8988T (cell line): ENCODE measurements at regions not wholly inside any gene's neighbourhood (a gene's known extent, or its start where the extent isn't known, plus 50 kb on each side); places are given as distances from the start of the nearest gene placed in this dataset.

Source experiments
- DNase-seq: peaks from one replicate; pipeline ENCODE4 v3.0.0; 2011

DNA sequence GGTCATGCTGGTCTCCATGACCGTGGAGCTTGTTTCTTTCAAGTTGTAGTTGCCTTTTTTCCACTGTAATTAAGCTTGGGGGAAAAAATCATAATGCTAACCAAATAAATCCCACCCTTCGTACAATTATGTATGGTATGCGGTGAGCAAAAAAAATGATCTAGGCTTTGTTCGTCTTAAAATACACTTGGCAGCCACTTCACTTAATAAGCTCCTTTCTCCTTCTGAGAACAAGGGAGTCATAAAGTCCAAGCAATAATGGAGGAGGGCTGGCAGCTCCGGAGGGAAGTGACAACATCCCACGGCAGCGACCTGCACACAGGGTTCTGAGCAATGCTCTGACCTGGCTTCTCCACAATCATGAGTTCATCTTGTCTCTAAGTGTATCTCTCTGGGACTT lies 91.2 kb upstream of the KLHL29 start:
- no peak for DNase-seq

DNA sequence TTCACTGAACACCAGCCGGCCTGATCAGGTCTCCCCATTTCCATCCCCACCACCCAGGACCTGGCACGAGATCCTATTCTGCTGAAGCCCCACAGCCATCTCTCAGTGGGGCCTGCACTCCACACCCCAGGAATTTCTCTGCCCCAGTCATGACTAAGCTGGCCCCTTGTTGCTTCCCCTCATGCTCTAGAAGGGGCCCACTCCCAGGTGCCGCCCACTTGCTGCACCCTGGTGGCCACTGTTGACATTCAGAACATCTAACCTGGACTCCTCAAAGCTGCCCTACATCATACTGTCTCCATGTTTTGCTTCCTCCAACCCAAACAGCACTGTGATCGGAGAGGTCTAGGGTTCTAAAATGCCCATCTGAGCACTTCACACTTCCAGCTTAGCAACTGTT lies 90.7 kb upstream of the KLHL29 start:
- no peak for DNase-seq

DNA sequence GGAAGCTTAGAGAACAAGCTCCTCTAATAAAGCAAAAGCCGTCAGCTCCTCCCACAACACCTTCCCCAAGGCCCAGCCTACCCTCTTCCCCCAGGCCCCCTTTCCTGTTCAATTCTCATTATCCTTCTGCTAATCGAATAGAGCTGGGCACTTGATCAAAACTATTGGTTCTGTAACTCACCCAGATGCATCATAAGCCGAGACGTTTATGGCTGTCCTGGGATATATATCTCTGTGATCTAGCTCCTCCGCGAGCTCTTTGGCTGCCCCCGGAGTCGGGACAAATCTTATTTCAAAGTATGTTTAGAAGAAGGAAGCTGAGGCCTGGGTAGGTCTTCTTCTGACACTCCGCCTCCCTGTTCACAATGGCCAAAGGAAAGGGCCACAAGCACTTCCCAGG lies 88.3 kb upstream of the KLHL29 start:
- no peak for DNase-seq

DNA sequence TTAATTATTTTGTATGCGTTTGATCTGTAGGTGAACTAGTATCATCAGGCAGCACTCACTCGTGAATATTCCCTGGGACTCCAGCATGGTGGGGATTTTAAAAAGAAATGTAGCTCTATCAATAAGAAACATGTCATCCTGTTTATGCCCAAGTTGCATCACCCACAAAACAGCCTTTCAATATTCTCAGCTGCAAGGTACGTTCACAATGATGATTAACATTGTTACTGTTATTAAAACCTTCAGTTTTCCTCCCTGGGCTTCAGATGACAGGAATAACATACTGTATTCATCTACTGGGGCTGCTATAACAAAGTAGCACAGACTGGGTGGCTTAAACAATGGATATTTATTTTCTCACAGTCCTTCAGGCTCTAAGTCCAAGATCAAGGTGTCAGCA lies 87.9 kb upstream of the KLHL29 start:
- no peak for DNase-seq

DNA sequence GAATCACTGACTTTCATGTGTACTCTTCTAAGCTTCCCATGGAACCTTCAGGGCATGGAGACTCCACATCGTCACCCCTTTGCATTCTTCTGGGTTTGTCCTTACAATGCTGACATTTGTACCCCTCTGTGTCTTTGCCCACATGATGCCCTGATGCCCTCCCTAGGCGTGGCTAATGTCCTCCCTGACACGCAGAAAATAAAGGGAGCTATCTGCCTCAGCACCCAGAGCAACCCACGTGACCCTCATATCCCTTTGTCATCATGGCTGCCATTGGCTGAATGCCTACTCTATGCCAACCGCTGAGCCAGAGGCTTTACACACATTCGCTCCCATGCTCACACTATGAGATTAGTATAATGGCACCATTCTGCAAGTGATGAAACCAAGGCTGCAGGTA lies 86.4 kb upstream of the KLHL29 start:
- no peak for DNase-seq

DNA sequence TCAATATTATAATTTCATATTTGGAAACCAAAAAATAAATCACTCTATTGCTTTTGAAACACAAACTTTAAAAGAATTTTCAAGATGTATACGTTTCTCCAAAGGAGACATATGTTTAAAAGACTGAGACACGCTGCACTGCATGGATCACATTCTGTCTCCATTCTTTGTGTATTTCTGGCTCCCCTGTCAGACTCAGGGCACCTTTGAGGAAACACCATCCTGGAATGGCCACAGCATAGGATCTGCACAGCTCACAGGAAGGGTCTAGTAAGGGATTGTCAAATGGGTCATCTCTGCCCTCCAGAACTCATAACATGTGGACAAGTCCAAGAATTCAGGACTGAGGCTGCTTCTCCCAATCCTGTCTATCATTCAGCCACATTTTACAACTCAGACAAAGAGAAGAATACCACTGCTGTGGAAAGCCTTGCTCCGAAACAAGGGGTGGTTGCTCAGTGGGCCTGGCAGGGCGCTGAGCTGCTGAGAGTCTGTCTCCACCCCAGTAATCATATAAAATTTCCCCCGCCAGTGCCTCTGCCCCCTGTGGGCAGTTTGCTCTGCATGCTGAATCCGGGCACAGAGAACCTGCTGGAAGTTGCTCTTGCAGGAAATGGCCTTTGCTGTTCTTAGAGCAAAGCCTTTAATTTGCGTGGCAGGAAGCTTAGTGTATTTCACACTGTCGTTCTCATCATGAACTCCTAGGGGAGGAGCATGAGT lies 85.3 kb upstream of the KLHL29 start:
- DNase-seq, result no peak

DNA sequence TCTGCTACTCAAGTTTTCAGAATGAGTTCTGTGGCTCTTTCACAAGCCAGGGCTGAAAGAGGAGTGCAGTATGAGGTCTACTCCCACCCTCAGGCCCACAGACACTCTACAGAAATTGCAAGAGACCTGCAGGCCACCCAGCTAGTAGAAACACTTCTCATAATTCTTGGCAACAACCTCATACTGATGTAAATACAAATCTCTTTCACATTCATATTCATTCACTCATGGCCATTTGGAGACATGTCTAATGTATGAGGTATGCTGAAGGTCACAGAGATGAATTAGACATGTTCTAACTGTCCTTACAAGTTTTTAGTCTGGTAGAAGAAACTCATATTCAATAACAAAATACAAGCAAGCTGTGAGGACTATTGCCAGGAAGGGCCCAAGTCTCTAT lies 83.8 kb upstream of the KLHL29 start:
- DNase-seq, result no peak

DNA sequence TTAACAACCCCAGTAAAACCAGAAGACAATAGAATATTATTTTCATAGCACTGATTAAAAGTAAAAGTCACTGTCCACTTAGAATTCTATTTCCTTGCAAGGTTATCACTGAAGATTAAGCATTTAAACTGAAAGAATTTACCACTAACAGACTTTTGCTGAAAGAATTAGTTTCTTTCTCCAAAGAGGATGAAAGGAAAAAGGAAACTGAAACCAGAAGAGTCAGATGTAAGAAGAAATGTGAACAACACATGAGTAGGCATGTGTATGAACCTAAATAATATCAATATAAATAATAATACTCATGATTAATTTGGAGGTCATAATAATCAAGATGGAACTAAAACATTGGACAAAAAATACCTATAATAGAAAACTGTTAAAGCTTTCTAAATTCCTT lies 82.4 kb upstream of the KLHL29 start:
- no peak for DNase-seq

DNA sequence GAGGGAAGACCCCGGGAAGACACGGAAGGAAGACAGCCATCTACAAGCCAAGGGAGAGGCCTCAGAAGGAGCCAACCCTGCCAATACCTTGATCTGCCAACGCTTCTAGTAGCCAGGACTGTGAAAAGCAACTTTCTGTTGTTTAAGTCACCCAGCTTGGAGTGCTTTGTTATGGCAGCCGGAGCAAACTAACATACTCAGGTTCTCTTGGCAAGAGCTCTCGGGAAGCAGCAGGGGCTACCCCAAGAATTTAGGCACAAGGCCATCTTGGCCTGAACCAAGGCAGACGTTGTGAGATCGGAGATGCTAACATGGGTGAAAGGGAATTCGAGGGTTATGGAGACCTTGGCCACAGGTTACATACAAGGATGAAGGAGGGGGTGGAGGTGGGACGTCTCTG lies 78.6 kb upstream of the KLHL29 start:
- no peak for DNase-seq

DNA sequence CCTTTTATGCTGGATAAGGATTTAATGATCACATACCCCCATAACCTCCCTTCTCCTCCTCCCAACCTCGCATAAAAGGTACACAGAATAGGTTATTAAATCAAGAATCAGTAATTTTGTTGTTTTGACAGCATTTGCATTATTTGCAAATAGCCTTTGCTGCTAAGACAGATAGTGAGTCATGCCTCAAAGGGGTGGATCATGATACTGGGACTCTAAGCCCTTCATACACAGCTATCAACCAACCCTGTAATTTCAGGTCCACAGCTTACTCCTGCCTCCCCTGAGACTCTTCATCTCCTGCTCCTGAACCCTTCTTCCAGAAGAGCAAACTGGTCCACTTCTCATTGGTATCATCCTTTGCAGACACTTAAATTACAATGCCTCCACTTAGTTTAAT lies 73.8 kb upstream of the KLHL29 start:
- no peak for DNase-seq

DNA sequence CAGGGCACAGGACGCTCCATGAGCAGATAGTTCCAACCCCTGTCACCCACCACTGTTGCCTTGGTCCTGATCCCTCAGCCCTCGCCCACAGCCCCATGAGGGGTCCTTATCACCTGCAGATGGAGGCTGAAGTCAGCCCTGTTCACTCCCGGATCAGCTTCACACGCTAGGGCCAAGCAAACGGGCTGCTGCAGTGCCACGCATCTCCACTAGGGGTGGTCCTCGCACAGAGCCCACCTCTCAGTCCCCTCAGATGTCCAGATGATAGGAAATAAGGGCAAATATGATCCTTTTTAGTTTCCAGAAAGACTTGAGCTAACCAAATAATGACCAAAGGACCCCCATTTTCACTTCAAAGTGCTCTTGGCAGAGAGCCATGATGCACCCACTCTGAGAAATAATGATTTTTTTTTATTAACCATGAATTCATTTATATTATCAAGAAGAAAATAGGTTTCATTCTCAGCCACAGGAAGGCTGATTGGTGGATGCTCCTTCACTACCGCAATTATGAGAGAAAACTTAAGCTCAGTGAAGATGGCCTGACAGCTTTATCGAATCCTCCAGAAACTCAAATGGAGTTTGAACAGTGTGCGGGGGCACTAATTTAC lies 71.9 kb upstream of the KLHL29 start:
- DNase-seq, result peak; percentile 45

DNA sequence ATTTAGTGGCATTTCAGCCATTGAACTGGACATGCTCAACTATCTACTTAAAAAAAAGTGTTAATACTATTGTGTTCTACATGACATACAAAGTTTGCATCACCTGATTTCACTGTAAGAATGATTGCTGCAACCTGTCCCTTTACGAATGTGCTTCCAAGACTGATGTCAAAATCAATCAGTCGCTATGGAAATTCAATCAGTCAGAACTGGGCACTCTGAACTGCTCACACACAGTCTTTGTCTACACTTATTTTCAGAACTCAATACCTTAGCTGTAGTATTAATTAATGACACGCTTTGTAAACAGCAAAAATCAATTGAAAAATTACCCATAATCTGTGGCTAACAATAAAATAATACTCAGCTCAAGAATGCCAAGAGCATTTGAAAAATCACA lies 70.3 kb upstream of the KLHL29 start:
- DNase-seq, result no peak

DNA sequence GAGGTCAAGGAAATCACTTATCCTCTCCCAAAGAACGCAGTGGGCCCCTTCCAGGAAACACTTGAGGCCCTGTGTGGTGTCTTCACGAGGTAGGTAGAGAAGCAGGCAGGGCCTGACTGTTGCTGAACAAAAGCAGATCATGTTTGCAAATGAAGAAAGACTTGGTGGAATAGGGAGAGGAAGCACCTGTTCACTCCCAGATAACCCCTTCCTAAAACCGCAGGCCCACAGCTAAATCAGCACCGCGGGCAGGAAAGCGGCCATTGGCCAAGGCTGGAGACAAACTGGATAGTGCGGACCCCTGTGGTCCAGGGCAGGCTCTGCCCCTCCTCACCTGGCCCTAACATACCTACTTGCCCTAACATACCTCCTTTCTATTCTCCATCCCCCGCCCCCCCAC lies 64.9 kb upstream of the KLHL29 start:
- no peak for DNase-seq

DNA sequence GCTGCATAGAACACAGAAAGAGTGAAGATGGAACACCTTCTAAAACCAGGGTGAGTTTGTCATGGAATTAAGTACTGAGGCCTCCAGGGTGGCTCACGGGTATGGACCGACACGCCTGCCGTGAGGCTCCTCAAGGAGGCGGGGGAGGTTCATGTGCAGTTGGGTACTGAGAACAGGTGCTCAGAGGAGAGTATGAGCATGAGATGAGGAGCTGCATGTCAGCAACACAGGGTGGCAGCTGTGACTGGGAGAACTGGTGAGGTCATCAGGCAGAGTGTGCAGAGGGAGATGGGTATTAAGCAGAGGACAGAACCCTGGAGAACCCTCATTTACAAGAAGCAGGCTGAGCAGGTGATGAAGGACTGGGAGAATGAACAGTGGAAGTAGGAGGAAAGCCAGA lies 63.2 kb upstream of the KLHL29 start:
- DNase-seq, result no peak

DNA sequence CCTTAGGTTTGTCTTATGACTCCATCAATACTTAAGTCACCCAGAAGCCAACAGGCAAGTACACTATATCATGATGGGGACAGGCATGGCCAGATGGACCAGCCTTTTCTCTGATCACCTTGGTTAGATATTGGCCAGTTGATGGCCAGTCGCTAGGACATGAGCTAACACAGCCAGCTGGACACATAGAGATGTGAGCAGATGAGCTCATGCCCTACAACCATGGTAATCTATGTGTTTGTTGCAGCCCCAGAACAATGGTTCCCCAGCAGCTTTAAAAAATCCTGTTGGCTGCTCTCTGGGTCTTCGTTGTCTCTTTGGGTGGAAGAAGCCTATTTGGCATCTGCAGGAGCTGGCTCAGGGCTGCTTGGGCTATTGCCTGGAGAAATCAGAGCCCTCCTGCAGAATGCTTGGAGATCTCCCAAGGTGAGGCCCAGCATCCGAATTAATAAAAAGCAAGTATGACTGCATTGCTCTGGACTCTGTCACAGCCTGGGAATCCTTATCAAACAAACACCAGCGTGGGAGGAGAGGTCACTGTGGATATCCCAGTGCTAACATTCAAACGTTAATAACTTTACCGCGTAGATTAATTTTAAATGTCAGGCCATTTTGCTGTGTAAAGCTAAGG lies 62.3 kb upstream of the KLHL29 start:
- DNase-seq, result no peak

DNA sequence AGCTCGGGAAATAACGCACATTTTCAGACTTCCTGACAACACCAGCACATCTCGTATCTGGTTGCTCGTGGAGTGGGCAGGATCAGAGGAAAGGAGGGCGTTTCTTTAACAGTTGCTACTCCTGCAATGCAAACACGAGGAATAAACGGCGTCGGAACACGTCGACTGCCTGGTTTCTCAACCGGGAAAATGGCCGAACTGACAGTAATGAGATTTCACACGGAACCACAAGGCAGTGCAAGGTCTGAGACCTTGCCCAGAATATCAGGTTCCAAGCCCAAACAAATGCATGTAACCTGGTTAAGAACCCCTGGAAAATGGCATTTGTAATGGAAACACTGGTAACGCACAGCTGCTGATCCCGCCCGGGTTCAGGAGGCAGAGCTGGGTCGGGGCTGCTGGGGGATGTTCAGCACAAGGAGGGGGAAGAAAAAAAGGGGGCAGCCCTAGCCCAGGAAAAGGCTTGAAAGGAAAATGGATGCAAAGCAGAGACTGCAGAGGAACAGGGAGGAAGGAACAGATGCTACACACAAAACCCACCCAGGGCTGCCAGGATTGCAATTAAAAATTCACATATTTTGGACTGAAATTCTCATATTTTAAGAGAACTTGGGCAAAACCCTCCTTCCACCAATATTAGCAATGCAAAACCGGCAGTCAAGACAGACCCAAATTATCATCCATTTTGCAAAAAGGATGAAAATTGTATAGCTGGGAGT lies 61.6 kb upstream of the KLHL29 start:
- no peak for DNase-seq

DNA sequence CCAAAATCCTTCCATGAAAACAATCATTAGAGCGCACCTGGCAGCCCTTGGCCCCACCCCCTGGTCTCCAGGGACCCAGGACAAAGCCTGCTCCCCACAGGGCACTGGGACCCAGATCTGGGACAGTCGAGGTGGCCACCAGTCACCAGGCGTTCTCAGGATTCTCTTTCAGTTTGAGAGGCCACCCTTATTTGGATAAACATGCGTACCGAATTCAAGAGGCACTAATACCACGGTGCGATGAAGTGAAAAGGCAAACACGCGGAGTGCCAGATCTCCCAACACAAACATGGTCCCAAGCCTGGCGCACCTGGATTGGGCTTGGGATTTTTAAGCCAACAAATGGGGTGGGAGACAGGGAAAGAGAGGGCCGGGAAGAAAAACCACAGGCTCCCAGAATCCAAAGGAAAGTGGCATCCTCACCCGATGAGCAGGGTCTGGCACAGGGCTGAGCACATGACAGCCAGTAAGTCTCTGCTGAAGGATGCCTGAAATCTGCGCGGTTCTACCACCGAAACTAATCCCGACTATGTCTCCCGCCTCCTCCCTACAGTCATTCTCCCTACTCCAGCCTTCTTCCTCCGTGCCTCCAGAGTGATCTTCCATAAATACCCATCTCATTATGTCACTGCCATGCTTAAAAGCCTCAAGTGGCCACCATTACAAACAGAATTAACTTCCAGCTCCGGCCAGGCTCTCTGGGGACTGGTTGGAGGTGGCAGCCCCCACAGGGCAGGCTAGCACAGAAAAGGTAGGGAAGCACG lies 60.9 kb upstream of the KLHL29 start:
- DNase-seq, result no peak

DNA sequence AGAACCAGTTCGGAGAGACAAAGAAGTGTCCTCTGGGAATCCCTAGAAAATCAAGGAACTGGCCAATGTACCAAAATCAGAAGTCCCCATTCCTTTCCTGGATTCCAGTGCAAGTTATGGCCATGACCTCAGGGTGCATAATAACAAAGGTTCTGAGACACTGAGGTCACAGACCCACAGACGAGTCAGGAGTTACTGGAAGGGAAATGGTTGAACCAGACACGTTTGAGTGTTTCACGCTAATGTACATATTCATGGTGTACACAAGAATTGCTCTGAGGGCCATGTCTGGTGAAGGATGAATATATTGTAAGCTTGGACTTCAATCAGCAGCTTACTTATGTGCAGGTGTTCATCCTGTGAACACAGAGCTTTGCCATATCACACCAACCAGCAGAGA lies 58.6 kb upstream of the KLHL29 start:
- no peak for DNase-seq

DNA sequence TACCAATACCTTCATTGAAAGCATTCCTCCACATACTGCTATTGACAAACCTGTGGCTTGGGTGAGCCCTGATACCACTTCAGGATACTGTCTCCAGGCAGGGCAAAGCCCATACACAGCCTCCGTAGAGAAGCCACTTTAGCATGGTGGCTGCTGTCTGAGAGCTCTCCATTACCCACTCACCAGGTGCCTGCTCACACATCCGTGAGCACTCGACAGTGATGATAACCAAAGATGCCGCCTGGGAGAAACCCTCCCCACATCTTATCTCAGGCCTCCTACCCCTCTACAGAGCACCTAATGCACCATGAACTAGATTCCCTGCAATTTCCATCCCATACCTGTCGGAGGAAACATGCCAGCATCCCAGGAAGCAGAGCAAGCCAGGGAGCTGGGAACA lies 57.6 kb upstream of the KLHL29 start:
- DNase-seq, result no peak

DNA sequence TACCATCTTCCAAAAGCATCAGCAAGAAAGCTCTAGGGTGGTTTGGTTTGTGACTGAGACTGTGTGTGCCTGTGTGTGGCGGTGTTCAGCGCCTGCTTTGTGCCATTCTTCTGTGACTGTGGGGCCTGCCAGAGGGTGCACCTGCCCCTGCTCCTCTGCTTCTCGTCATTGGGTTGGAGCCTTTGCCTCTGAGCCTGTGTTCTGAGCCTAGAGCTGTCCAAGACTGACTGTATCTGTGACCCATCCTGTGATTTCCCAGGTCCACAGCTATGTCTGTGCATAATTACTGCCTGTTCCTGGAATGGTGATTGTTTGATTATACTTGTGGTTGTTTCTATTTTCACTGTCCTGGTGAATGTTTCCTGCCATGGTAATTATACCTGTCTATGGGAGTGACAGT lies 57.1 kb upstream of the KLHL29 start:
- no peak for DNase-seq

DNA sequence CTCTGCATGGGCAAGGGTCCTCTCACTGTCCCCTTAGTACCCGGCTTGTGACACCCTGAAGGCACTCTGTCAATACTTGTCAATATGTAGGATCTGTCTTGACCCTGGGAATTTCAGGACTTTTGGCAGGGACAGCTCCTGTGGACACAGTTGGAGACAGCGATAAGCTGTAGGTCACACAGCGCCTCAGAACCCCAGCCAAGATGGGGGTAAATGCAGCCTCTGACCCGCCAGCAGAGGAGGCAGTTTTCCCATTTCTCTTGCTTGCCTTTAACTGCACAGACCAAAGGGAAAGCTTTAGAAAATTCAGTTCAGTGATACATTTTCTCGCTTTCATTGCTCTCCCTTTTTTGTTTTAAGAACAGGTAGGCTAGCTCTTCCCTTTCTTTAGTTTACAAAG lies 54.8 kb upstream of the KLHL29 start:
- no peak for DNase-seq
